NCI-H460 (cell line): ENCODE measurements at regions not wholly inside any gene's neighbourhood (a gene's known extent, or its start where the extent isn't known, plus 50 kb on each side); places are given as distances from the start of the nearest gene placed in this dataset.

ENCODE experiments used
- small RNA-seq, 2 experiments: library from RNA; depleted of rRNA; stranded (forward); fragments of <200 nt; gene quantifications; one replicate each; pipeline ENCODE3, GENCODE V24; 2014

Small RNA genes in the stretch of these regions (small RNA-seq; reads per million reads assigned to genes)
- gene MIR557 = 0 reads per million in 2 experiments
